Karpas-422 (cell line): ENCODE measurements at regions not wholly inside any gene's neighbourhood (a gene's known extent, or its start where the extent isn't known, plus 50 kb on each side); places are given as distances from the start of the nearest gene placed in this dataset.

Source experiments
- DNase-seq: peaks from one replicate; pipeline ENCODE4 v3.0.0-alpha.2; 2015
- H2AFZ ChIP-seq: fragments of 200-600 bp; sonication (generic); 2 replicates; pipeline ENCODE4 v1.6.1; 2014; ENCODE audit warnings: antibody characterized with exemption, low read length, mixed read lengths
- H3K27ac ChIP-seq: fragments of 200-600 bp; sonication (generic); 2 replicates; pipeline ENCODE4 v1.5.1; 2014; ENCODE audit warnings: mild to moderate bottlenecking, low read length, moderate library complexity
- H3K27me3 ChIP-seq: fragments of 200-600 bp; sonication (generic); 2 replicates; pipeline ENCODE4 v1.6.1; 2014; ENCODE audit warnings: low read length, mixed read lengths
- H3K36me3 ChIP-seq: fragments of 200-600 bp; sonication (generic); 2 replicates; pipeline ENCODE4 v1.6.1; 2014; ENCODE audit warnings: low read length, mixed read lengths; ENCODE audit not compliant: insufficient read depth
- H3K4me1 ChIP-seq: fragments of 200-600 bp; sonication (generic); 2 replicates; pipeline ENCODE4 v1.6.1; 2014; ENCODE audit warnings: mild to moderate bottlenecking, low read length, mixed read lengths
- H3K4me2 ChIP-seq: fragments of 200-600 bp; sonication (generic); 2 replicates; pipeline ENCODE4 v1.6.1; 2014; ENCODE audit warnings: low read length, low read depth, mild to moderate bottlenecking; ENCODE audit not compliant: poor library complexity, severe bottlenecking
- H3K4me3 ChIP-seq: fragments of 200-600 bp; sonication (generic); 2 replicates; pipeline ENCODE4 v1.5.1; 2014; ENCODE audit warnings: mild to moderate bottlenecking, antibody characterized with exemption, low read length, mixed read lengths
- H3K79me2 ChIP-seq: fragments of 200-600 bp; sonication (generic); 2 replicates; pipeline ENCODE4 v1.6.1; 2014; ENCODE audit warnings: mild to moderate bottlenecking, low read length, mixed read lengths
- H3K9ac ChIP-seq: fragments of 200-600 bp; sonication (generic); 2 replicates; pipeline ENCODE4 v1.6.0; 2014; ENCODE audit warnings: low read length
- H3K9me2 ChIP-seq: fragments of 200-600 bp; sonication (generic), shearing (Covaris generic); replicated peaks from 2 replicates; pipeline ENCODE4 v1.6.0; 2014; ENCODE audit warnings: mild to moderate bottlenecking, low read length, moderate library complexity; ENCODE audit not compliant: insufficient read depth
- H3K9me3 ChIP-seq: fragments of 300-700, 200-600 bp; sonication (generic); 2 replicates; pipeline ENCODE4 v1.6.1; 2014; ENCODE audit warnings: low read length, mixed read lengths
- H4K20me1 ChIP-seq: fragments of 200-600 bp; sonication (generic); 2 replicates; pipeline ENCODE4 v1.6.1; 2014; ENCODE audit warnings: mild to moderate bottlenecking, antibody characterized with exemption, low read length, low read depth; ENCODE audit not compliant: insufficient read depth

- Histone ChIP-seq H4K20me1 (no peaks in the 10 kb centered on the region), H3K9me3 (no peaks in the 10 kb centered on the region), H3K9me2 (no peaks in the 10 kb centered on the region), H3K27ac (no peak overlapping the region), H3K79me2 (no peaks in the 10 kb centered on the region), H3K27me3 (no peaks in the 10 kb centered on the region), H3K4me1 (no peaks in the 10 kb centered on the region), H3K9ac (no peak overlapping the region), H3K36me3 (no peaks in the 10 kb centered on the region), H2AFZ (no peak overlapping the region), H3K4me2 (no peak overlapping the region), H3K4me3 (no peak overlapping the region)
- DNase-seq, result peak; percentile 17
These were observed 190.4 kb upstream of the HTR2A start for GRCh38 chr13:47087241-47087640.

DNA sequence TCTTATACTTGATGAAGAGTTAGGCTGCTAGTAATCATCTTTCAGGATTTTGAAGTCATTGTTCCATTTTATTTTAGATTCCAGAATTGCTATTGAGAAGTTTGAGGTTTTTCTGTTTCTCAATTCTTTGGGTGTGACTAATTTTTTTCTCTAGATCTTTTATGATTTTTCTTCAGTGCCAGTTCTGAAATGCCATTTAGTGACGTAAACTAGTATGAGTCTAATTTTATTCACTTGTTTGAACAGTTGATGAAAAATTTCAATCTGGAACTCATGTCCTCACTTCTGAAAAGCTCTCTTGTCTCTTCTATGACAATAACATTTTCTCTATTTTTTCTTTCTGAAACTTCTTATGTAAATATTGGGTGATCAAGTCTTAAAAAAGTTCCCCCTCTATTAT, 188.5 kb upstream of the HTR2A start:
- Histone ChIP-seq H3K9me3 (no peaks in the 10 kb centered on the region), H4K20me1 (no peaks in the 10 kb centered on the region), H3K9me2 (no peaks in the 10 kb centered on the region), H3K4me2 (no peak overlapping the region), H3K79me2 (no peaks in the 10 kb centered on the region), H3K36me3 (no peaks in the 10 kb centered on the region), H2AFZ (no peak overlapping the region), H3K9ac (no peak overlapping the region), H3K4me1 (no peaks in the 10 kb centered on the region), H3K27me3 (no peaks in the 10 kb centered on the region; the same call in 1 of the 2 replicates), H3K27ac (no peak overlapping the region), H3K4me3 (no peak overlapping the region)
- no peak for DNase-seq

DNA sequence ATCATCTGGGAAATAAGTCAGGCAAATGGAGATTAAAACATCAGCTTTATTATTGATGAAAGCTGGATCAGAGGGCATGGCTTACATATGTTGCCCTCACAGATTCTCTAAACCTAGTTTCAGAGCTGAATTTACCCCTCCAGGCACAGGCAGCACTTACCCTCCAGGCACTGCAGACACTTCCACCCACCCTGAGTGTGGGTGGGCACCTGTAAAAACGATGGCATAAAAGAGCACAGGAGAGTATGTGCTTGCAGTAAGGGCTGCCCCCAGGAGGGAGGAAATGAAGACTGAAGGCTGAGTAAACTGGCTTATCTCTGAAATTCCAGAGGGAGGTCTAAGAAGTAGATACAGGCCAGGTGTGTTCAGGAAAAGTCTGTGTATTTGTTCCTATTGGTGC, 185.0 kb upstream of the HTR2A start:
- Histone ChIP-seq H3K27me3 (no peaks in the 10 kb centered on the region; the same call in 1 of the 2 replicates), H3K27ac (no peak overlapping the region), H4K20me1 (no peaks in the 10 kb centered on the region), H3K4me3 (no peak overlapping the region), H3K4me2 (no peak overlapping the region), H3K9me3 (no peaks in the 10 kb centered on the region), H3K79me2 (no peaks in the 10 kb centered on the region), H3K9ac (no peak overlapping the region), H3K9me2 (no peaks in the 10 kb centered on the region), H3K36me3 (no peaks in the 10 kb centered on the region), H3K4me1 (no peaks in the 10 kb centered on the region), H2AFZ (no peak overlapping the region)
- no peak for DNase-seq

DNA sequence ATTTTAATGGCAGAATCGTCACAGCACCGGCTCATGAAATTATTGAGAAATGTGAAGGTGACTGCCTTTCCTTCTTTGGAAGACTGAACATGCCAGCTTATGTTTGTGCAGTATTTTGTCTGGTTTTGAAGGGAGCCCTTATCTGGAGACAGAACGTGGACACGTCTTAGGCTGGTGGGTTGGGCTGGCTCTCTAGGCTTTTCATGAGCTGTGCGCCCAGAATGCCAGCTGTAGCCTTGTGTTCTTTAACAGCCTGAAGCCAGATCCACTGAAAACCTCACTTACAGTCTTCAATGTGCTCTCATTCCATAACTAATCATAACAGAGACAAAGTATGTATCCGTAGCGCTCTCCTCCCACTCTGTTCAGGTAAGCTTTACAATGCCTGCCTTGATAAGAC, 184.4 kb upstream of the HTR2A start:
- Histone ChIP-seq H3K27me3 (no peaks in the 10 kb centered on the region; the same call in 1 of the 2 replicates), H3K4me3 (no peak overlapping the region), H3K4me1 (no peaks in the 10 kb centered on the region), H4K20me1 (no peaks in the 10 kb centered on the region), H2AFZ (no peak overlapping the region), H3K79me2 (no peaks in the 10 kb centered on the region), H3K36me3 (no peaks in the 10 kb centered on the region), H3K9me3 (no peaks in the 10 kb centered on the region), H3K9ac (no peak overlapping the region), H3K27ac (no peak overlapping the region), H3K9me2 (no peaks in the 10 kb centered on the region), H3K4me2 (no peak overlapping the region)
- DNase-seq, result no peak

DNA sequence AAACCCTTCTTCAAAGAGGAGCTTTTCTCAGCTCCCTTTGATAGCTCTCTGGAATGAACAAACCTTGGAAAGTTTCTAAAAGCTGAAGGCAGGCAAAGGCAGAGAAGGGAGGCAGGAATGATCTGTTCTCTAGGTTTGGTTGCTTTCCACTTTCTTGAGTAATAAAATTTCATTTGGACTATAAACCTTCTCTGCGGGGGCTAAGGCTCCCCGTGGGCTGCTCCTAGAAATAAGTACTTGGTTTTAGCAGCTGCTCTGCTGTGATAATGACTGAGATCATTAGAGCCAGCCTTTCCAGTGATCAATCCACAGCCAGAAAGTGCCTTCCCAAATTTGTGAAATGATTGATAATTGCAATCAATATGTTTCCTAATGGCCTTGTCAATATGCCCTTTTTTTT, 183.8 kb upstream of the HTR2A start:
- H3K36me3 ChIP-seq, result no peaks in the 10 kb centered on the region
- H3K79me2 ChIP-seq, result no peaks in the 10 kb centered on the region
- H3K4me3 ChIP-seq, result no peak overlapping the region
- H3K27me3 ChIP-seq, result no peaks in the 10 kb centered on the region; the same call in 1 of the 2 replicates
- no peaks in the 10 kb centered on the region for H3K9me3 ChIP-seq
- H3K4me1 ChIP-seq, result no peaks in the 10 kb centered on the region
- DNase-seq, result no peak
- no peak overlapping the region for H2AFZ ChIP-seq
- no peaks in the 10 kb centered on the region for H3K9me2 ChIP-seq
- no peaks in the 10 kb centered on the region for H4K20me1 ChIP-seq
- H3K27ac ChIP-seq, result no peak overlapping the region
- no peak overlapping the region for H3K9ac ChIP-seq
- no peak overlapping the region for H3K4me2 ChIP-seq

GRCh38 chr13:47076500-47076899, 179.6 kb upstream of the HTR2A start:
- DNase-seq, result no peak
- Histone ChIP-seq H4K20me1 (no peaks in the 10 kb centered on the region), H3K4me1 (no peaks in the 10 kb centered on the region), H3K9ac (no peak overlapping the region), H3K79me2 (no peaks in the 10 kb centered on the region), H3K9me2 (no peaks in the 10 kb centered on the region), H3K36me3 (no peaks in the 10 kb centered on the region), H3K4me2 (no peak overlapping the region), H3K27ac (no peak overlapping the region), H3K4me3 (no peak overlapping the region), H2AFZ (no peak overlapping the region), H3K27me3 (no peaks in the 10 kb centered on the region; the same call in 1 of the 2 replicates), H3K9me3 (no peaks in the 10 kb centered on the region)

- no peaks in the 10 kb centered on the region for H3K9me3 ChIP-seq
- DNase-seq, result no peak
- H3K4me1 ChIP-seq, result no peaks in the 10 kb centered on the region
- H2AFZ ChIP-seq, result no peak overlapping the region
- H3K27ac ChIP-seq, result no peak overlapping the region
- H3K79me2 ChIP-seq, result no peaks in the 10 kb centered on the region
- H3K9me2 ChIP-seq, result no peaks in the 10 kb centered on the region
- H3K9ac ChIP-seq, result no peak overlapping the region
- H3K36me3 ChIP-seq, result no peaks in the 10 kb centered on the region
- no peaks in the 10 kb centered on the region for H3K27me3 ChIP-seq
- no peak overlapping the region for H3K4me3 ChIP-seq
- no peaks in the 10 kb centered on the region for H4K20me1 ChIP-seq
- no peak overlapping the region for H3K4me2 ChIP-seq
These were observed 172.3 kb upstream of the HTR2A start for GRCh38 chr13:47069133-47069532.

- H3K4me2 ChIP-seq, result no peak overlapping the region
- H4K20me1 ChIP-seq, result no peaks in the 10 kb centered on the region
- H3K4me1 ChIP-seq, result no peaks in the 10 kb centered on the region
- H3K79me2 ChIP-seq, result no peaks in the 10 kb centered on the region
- no peak overlapping the region for H2AFZ ChIP-seq
- no peaks in the 10 kb centered on the region for H3K27me3 ChIP-seq
- no peak overlapping the region for H3K27ac ChIP-seq
- H3K9me3 ChIP-seq, result no peaks in the 10 kb centered on the region
- no peak overlapping the region for H3K9ac ChIP-seq
- no peaks in the 10 kb centered on the region for H3K36me3 ChIP-seq
- H3K9me2 ChIP-seq, result no peaks in the 10 kb centered on the region
- no peak overlapping the region for H3K4me3 ChIP-seq
- no peak for DNase-seq
These were observed 170.5 kb upstream of the HTR2A start for GRCh38 chr13:47067306-47067705.

- Histone ChIP-seq H3K9me3 (no peaks in the 10 kb centered on the region), H4K20me1 (no peaks in the 10 kb centered on the region), H3K4me2 (no peak overlapping the region), H3K36me3 (no peaks in the 10 kb centered on the region), H3K4me1 (no peaks in the 10 kb centered on the region), H3K9me2 (no peaks in the 10 kb centered on the region), H3K9ac (no peak overlapping the region), H2AFZ (no peak overlapping the region), H3K79me2 (no peaks in the 10 kb centered on the region), H3K4me3 (no peak overlapping the region), H3K27ac (no peak overlapping the region), H3K27me3 (no peaks in the 10 kb centered on the region)
- no peak for DNase-seq
These were observed 169.4 kb upstream of the HTR2A start for GRCh38 chr13:47066226-47066625.
